ENCODE measurements at regions not wholly inside any gene's neighbourhood (a gene's known extent, or its start where the extent isn't known, plus 50 kb on each side); places are given as distances from the start of the nearest gene placed in this dataset.
"Not testable (repeated sequence)": the region's sequence is repeated elsewhere in the genome, so short reads cannot be mapped to it uniquely, and the experiment has no call there.

DNA sequence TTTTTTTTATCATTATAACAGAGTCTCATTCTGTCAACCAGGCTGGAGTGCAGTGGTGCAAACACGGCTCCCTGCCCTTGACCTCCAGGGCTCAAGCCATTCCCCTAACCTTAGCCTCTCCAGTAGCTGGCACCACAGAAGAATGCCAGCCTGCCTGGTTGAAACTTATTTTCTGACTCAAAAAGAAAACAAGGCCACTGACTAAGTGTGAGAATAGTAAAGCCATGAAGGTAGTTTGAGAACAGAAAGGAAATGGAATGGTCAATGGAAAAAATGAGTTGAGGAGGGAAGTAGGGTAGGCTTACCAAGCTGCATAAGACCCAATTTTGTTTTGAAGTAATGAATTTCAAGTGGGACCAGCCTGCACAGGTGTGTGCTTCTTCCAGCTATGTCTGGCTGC, 82.8 kb upstream of the RORB start:
- POLR2A ChIA-PET, result no interaction called here
- intact Hi-C loops (cut with micrococcal nuclease; ENCODE audit: unreplicated experiment), result no loop called here
- no peaks in the 10 kb centered on the region for H4K20me1 ChIP-seq (ENCODE audit: insufficient read depth, low read length)
- CTCF ChIA-PET (ENCODE audit: unreplicated experiment), result no interaction called here
- no peak overlapping the region for H3K27ac ChIP-seq (ENCODE audit: low read depth, low read length, poor library complexity, severe bottlenecking)
- TF ChIP-seq, protein P1, sequence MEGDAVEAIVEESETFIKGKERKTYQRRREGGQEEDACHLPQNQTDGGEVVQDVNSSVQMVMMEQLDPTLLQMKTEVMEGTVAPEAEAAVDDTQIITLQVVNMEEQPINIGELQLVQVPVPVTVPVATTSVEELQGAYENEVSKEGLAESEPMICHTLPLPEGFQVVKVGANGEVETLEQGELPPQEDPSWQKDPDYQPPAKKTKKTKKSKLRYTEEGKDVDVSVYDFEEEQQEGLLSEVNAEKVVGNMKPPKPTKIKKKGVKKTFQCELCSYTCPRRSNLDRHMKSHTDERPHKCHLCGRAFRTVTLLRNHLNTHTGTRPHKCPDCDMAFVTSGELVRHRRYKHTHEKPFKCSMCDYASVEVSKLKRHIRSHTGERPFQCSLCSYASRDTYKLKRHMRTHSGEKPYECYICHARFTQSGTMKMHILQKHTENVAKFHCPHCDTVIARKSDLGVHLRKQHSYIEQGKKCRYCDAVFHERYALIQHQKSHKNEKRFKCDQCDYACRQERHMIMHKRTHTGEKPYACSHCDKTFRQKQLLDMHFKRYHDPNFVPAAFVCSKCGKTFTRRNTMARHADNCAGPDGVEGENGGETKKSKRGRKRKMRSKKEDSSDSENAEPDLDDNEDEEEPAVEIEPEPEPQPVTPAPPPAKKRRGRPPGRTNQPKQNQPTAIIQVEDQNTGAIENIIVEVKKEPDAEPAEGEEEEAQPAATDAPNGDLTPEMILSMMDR (conservative IDR thresholded peaks at IDR 0.05; ENCODE audit: low read length), result no peak
- TF ChIP-seq EZH2phosphoT487 (IDR thresholded peaks at IDR 0.05; ENCODE audit: borderline replicate concordance, low read depth, low read length), result no peak
- DNase-seq (ENCODE audit: low spot score), result no peak
- H3K36me3 ChIP-seq (ENCODE audit: insufficient read depth, low read length), result no peaks in the 10 kb centered on the region
- BruUV-seq (replicated peaks), result no TSS peak
- no peaks in the 10 kb centered on the region for H3K79me2 ChIP-seq (ENCODE audit: insufficient read depth, low read depth, low read length)
- no peaks in the 10 kb centered on the region for H3K9me3 ChIP-seq (ENCODE audit: low read length)
- H3K9me2 ChIP-seq (ENCODE audit: insufficient read depth, low read length), result no peaks in the 10 kb centered on the region
- no peaks in the 10 kb centered on the region for H3K4me1 ChIP-seq (ENCODE audit: insufficient read depth, low read length, poor library complexity, severe bottlenecking)
- no peak overlapping the region for H2AFZ ChIP-seq (ENCODE audit: low read length)
- no peak overlapping the region for H3K4me2 ChIP-seq (ENCODE audit: low read length)
- no peak overlapping the region for H3K4me3 ChIP-seq (ENCODE audit: low read depth, low read length, poor library complexity, severe bottlenecking)

DNA sequence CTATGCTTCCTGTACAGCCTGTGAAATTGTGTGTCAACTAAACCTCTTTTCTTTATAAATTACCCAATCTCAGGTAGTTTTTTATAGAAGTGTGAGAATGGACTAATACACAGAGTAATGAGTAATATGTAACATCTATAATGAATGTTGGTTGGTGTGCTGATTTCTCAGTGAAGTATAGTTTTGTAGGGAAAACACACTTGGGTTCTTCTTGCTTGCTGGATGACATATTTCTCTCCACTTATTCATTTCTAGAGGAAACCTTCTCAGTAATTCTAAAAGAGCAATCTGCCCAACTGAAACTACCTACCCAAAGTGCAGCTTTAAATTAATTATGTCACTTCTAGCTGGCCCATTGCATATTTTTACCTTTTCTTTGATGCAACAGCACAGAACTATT, 81.1 kb upstream of the RORB start:
- ChIA-PET CTCF (ENCODE audit: unreplicated experiment) (no interaction called here), POLR2A (no interaction called here)
- no peaks in the 10 kb centered on the region for H3K79me2 ChIP-seq (ENCODE audit: insufficient read depth, low read depth, low read length)
- TF ChIP-seq, protein P1 (conservative IDR thresholded peaks at IDR 0.05; ENCODE audit: low read length), result no peak
- no peak for TF ChIP-seq EZH2phosphoT487 (IDR thresholded peaks at IDR 0.05; ENCODE audit: borderline replicate concordance, low read depth, low read length)
- DNase-seq (ENCODE audit: low spot score), result no peak
- H3K4me1 ChIP-seq (ENCODE audit: insufficient read depth, low read length, poor library complexity, severe bottlenecking), result no peaks in the 10 kb centered on the region
- BruUV-seq (replicated peaks), result no TSS peak
- H3K4me2 ChIP-seq (ENCODE audit: low read length), result no peak overlapping the region
- no peaks in the 10 kb centered on the region for H3K36me3 ChIP-seq (ENCODE audit: insufficient read depth, low read length)
- no peak overlapping the region for H2AFZ ChIP-seq (ENCODE audit: low read length)
- intact Hi-C loops (cut with micrococcal nuclease; ENCODE audit: unreplicated experiment), result no loop called here
- no peaks in the 10 kb centered on the region for H3K9me3 ChIP-seq (ENCODE audit: low read length)
- H3K9me2 ChIP-seq (ENCODE audit: insufficient read depth, low read length), result no peaks in the 10 kb centered on the region
- no peak overlapping the region for H3K4me3 ChIP-seq (ENCODE audit: low read depth, low read length, poor library complexity, severe bottlenecking)
- H4K20me1 ChIP-seq (ENCODE audit: insufficient read depth, low read length), result no peaks in the 10 kb centered on the region
- H3K27ac ChIP-seq (ENCODE audit: low read depth, low read length, poor library complexity, severe bottlenecking), result no peak overlapping the region

DNA sequence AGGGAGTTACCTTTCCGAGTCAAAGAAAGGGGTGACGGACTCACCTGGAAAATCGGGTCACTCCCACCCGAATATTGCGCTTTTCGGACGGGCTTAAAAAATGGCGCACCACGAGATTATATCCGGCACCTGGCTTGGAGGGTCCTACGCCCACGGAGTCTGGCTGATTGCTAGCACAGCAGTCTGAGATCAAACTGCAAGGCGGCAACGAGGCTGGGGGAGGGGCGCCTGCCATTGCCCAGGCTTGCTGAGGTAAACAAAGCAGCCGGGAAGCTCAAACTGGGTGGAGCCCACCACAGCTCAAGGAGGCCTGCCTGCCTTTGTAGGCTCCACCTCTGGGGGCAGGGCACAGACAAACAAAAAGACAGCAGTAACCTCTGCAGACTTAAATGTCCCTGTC, 72.6 kb upstream of the RORB start:
- H3K9me3 ChIP-seq (ENCODE audit: low read length); H2AFZ ChIP-seq (ENCODE audit: low read length); H3K79me2 ChIP-seq (ENCODE audit: insufficient read depth, low read depth, low read length); H3K27ac ChIP-seq (ENCODE audit: low read depth, low read length, poor library complexity, severe bottlenecking); POLR2A ChIA-PET; H3K36me3 ChIP-seq (ENCODE audit: insufficient read depth, low read length); CTCF ChIA-PET (ENCODE audit: unreplicated experiment); H3K4me1 ChIP-seq (ENCODE audit: insufficient read depth, low read length, poor library complexity, severe bottlenecking); H3K9me2 ChIP-seq (ENCODE audit: insufficient read depth, low read length); BruUV-seq (replicated peaks); H3K4me3 ChIP-seq (ENCODE audit: low read depth, low read length, poor library complexity, severe bottlenecking); DNase-seq (ENCODE audit: low spot score); intact Hi-C loops (cut with micrococcal nuclease; ENCODE audit: unreplicated experiment); H4K20me1 ChIP-seq (ENCODE audit: insufficient read depth, low read length); H3K4me2 ChIP-seq (ENCODE audit: low read length): not testable (repeated sequence)

All from OCI-LY7 (cell line).